ENCODE measurements at regions not wholly inside any gene's neighbourhood (a gene's known extent, or its start where the extent isn't known, plus 50 kb on each side); places are given as distances from the start of the nearest gene placed in this dataset.

GRCh38 chr3:56902468-56903160, 100.9 kb upstream of the ARHGEF3 start:
- no peak for DNase-seq (ENCODE audit: low read depth in 4 of 4, low spot score in 3 of 4)

- DNase-seq (ENCODE audit: low read depth in 4 of 4, low spot score in 3 of 4), result no peak
Observed at GRCh38 chr3:56900801-56901200, 99.1 kb upstream of the ARHGEF3 start.

- no peak for DNase-seq (ENCODE audit: low read depth in 4 of 4, low spot score in 3 of 4)
Observed at GRCh38 chr3:56899851-56900250, 98.1 kb upstream of the ARHGEF3 start.

DNA sequence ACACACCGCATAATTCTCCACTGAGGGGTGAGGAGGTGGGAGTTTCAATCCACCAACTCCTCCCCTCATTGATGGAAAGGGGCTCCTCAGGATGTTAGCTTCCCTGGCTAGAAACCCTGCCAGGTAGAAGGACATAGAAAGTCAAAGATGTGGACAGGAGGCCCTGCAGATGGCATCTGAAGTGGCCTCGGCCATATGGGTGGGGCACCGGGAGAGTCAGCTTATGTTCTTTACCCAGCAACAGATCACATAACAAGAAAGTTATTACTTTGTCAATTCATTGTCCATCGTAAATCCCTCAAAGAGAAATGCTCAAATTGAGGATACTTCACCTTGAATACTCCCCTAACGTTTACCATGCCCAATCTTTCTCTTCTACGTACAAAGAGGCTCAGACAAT, 97.3 kb upstream of the ARHGEF3 start:
- DNase-seq (ENCODE audit: low read depth in 4 of 4, low spot score in 3 of 4), result no peak

DNA sequence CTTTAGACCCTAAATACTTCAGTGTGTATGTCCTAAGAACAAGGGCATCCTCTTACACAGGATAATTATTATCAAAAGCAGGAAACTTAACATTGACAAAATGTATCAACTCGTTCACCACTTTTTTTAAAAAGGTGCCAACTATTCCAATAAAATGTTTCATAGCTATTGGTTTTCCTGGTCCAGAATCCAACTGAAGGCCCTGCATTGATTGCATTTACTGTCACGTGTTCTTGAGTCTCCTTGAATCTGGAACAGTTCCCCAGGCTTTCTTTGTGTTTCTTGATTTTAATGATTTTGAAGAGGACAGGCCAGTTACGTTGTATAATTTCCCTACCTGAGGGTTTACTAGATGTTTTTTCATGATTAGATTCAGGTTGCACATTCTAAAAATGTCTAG, 94.6 kb upstream of the ARHGEF3 start:
- DNase-seq (ENCODE audit: low read depth in 4 of 4, low spot score in 3 of 4), result no peak

DNA sequence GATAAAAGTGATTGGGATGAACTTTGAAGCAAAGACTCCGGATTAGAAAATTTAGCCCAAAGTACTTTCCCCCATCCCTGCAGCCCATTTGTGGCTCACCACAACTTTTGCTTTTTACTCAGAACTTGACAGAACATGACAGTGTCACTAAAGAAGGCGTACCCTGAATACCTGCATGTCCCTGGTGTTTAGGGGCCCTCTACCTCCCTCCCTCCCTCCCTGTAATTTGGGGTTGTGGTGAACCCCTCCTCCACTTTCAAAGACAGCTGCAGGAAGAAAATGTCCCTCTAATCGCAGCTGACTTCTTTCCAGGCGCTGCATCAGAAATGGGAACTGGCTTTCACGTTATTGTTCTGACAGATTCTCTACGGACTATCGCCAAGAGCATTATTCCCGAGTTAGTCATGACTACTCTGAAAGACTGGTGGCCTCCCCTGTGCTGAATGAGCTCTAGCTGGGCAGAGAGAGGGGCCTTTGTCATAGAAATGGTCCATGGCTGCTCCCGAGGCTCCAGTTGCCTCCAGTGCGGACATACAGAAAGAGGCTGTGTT, 93.2 kb upstream of the ARHGEF3 start:
- DNase-seq (ENCODE audit: low read depth in 4 of 4, low spot score in 3 of 4), result no peak

GRCh38 chr3:56890448-56891091, 88.8 kb upstream of the ARHGEF3 start:
- DNase-seq (ENCODE audit: low read depth in 4 of 4, low spot score in 3 of 4), result no peak

DNA sequence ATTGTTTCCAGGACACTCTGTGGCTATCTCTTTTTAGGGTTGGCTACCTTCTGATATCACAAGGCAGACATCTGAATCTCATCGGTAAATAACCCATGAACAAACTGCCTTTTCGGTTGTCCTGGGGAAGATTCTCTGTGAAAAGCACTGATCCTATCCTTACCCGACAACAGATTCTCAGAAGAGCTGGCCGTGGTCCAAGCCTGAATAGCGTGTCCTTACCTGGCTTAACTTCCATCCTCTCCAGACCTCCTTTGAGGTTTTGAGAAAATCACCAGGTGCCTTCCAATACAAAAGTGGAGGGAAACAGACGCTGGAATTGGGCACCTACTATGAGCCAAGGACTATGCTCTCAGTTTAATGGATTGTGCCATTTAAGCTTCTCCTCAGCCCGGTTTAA, 87.4 kb upstream of the ARHGEF3 start:
- DNase-seq (ENCODE audit: low read depth in 4 of 4, low spot score in 3 of 4), result no peak

GRCh38 chr3:56887402-56888025, 85.8 kb upstream of the ARHGEF3 start:
- no peak for DNase-seq (ENCODE audit: low read depth in 4 of 4, low spot score in 3 of 4)

- no peak for DNase-seq (ENCODE audit: low read depth in 4 of 4, low spot score in 3 of 4)
Observed at GRCh38 chr3:56886314-56886713, 84.6 kb upstream of the ARHGEF3 start.

GRCh38 chr3:56885879-56886278, 84.1 kb upstream of the ARHGEF3 start:
- no peak for DNase-seq (ENCODE audit: low read depth in 4 of 4, low spot score in 3 of 4)

- DNase-seq (ENCODE audit: low read depth in 4 of 4, low spot score in 3 of 4), result no peak
Observed at GRCh38 chr3:56885453-56885852, 83.7 kb upstream of the ARHGEF3 start.

DNA sequence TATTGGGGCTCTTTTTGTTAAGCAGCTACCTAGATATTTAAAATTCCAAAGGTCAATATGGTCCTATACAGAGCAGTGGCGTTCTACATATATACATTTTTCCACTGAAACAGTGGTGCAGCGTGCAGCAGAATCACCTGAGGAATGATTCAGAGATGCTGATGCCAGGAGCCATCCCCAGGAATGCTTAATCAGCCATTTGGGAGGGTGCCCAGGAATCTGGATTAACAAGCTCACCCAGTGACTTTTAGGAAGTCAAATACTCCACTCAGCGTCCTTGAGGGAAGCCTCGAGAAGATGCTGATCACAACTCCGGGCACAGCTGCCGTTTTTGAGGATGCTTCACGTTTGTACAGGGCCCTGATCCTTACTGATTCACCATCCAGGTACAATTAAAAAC, 82.6 kb upstream of the ARHGEF3 start:
- no peak for DNase-seq (ENCODE audit: low read depth in 4 of 4, low spot score in 3 of 4)

GRCh38 chr3:56883828-56884227, 82.1 kb upstream of the ARHGEF3 start:
- no peak for DNase-seq (ENCODE audit: low read depth in 4 of 4, low spot score in 3 of 4)

GRCh38 chr3:56882896-56883295, 81.1 kb upstream of the ARHGEF3 start:
- no peak for DNase-seq (ENCODE audit: low read depth in 4 of 4, low spot score in 3 of 4)

- DNase-seq (ENCODE audit: low read depth in 4 of 4, low spot score in 3 of 4), result no peak
Observed at GRCh38 chr3:56881841-56882240, 80.1 kb upstream of the ARHGEF3 start.

DNA sequence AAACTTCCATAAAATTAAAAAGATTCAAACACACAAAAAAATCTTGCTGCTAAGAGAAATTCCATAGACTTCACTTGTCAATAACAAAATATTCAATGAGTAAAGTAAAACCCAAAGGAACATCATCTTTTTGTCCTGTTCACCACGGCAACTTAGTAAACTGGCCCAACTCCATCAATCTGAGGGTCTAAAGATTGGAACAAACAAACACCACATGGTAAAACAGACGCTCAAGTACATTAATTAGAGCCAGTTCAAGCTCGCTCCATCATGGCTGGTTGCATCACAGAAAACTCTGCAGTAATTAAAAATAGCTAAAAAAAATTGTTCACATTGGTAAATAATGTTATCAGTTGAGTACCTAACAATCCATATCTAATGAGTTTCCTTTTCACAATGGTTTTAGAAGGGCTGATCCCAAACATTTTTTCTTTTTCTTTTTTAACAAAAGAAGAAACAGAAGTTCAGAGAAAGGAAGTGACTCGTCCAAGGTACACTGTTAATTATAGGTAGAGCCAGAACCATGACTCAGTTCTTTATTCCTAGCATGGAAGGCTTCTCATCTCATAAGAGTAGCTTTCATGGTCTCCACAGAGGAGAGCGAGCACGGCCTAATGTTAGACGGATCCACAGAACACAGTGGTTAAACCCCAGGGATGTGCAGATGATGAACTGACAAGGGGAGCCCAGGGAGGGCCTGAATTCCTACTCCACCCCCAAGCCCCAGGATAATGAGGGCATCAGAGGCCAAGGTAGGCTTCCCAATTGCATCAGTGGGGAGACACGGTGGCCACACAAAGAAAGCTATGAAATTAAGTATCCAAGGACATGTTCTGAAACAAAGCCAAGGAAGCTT, 79.2 kb upstream of the ARHGEF3 start:
- no peak for DNase-seq (ENCODE audit: low read depth in 4 of 4, low spot score in 3 of 4)

DNA sequence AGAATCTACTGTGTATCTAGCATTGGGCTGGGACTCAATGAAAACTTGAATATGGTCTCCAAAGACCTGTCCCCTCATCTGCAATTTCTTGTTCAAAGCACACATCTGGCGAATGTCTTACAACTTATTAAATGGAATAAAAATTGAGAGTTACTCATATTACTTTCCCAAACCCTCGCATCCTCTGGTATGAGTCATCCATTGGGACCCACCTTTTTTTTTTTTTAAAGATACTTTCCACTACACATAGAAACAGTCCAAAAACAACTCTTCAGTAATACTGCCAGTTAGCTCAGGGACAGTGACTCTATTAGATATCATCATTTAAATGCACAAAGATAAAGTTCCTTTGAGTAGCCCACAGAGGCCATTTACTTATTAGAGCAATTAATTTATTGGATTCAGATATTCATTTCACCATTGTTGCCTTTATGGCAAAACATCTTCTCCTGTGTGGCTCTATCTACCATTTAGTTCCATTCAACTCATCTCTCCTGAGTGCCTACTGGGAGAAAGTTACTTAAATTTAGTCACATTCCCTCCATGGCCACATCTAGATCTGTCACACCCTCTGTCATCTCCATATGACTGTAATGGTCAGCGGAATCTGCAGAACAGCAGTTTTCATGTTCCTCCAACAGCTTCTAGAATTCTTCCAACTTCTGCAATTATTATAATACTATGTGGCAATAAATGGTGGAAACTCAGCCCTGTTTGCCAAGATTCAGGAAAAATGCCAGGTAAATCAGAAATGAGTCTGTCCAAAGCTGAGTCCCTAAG, 77.9 kb upstream of the ARHGEF3 start:
- DNase-seq (ENCODE audit: low read depth in 4 of 4, low spot score in 3 of 4), result no peak

- DNase-seq (ENCODE audit: low read depth in 4 of 4, low spot score in 3 of 4), result peak in 2 of 4 donors; percentile 35 to 53
Observed at GRCh38 chr3:56878074-56878473, 76.3 kb upstream of the ARHGEF3 start.

GRCh38 chr3:56876916-56877315, 75.2 kb upstream of the ARHGEF3 start:
- DNase-seq (ENCODE audit: low read depth in 4 of 4, low spot score in 3 of 4), result no peak

Measured in left renal pelvis (tissue), 4 donors.